ENCODE measurements at regions not wholly inside any gene's neighbourhood (a gene's known extent, or its start where the extent isn't known, plus 50 kb on each side); places are given as distances from the start of the nearest gene placed in this dataset.

- Histone ChIP-seq H3K27ac (no peak overlapping the region), H3K27me3 (peaks cover 0 to 58% (median 4%) of the 10 kb centered on the region in 3 donors), H3K4me3 (no peak overlapping the region), H3K4me1 (no peaks in the 10 kb centered on the region), H3K36me3 (no peaks in the 10 kb centered on the region), H3K9me3 (no peaks in the 10 kb centered on the region)
- no peak for TF ChIP-seq EP300 (IDR thresholded peaks at IDR 0.05)
- no peak for DNase-seq
- intact Hi-C loops (cut with DNase I; ENCODE audit: low total_unique reads): no loop called here
- WGBS, 5 donors: 91 to 96% (median 93%) methylated on average over 3 of the region's 3 CpGs
These were observed 683.9 kb downstream of the BRD1 start for GRCh38 chr22:49143812-49144211.

GRCh38 chr22:49142891-49143290 is 684.8 kb downstream of the BRD1 start:
- Histone ChIP-seq H3K9me3 (no peaks in the 10 kb centered on the region), H3K4me3 (no peak overlapping the region), H3K27me3 (peaks cover 0 to 52% (median 4%) of the 10 kb centered on the region in 3 donors), H3K27ac (no peak overlapping the region), H3K4me1 (no peaks in the 10 kb centered on the region), H3K36me3 (no peaks in the 10 kb centered on the region)
- TF ChIP-seq POLR2AphosphoS5 (IDR thresholded peaks at IDR 0.05): no peak
- no peak for TF ChIP-seq CTCF (IDR thresholded peaks at IDR 0.05)
- TF ChIP-seq EP300 (IDR thresholded peaks at IDR 0.05): no peak
- TF ChIP-seq POLR2A (IDR thresholded peaks at IDR 0.05): no peak
- 72 to 90% (median 84%) methylated on average over 6 to 9 of the region's 9 CpGs for WGBS, 5 donors
- intact Hi-C loops (cut with DNase I; ENCODE audit: low total_unique reads): no loop called here
- no peak for DNase-seq

- intact Hi-C loops (cut with DNase I; ENCODE audit: low total_unique reads): no loop called here
- Histone ChIP-seq H3K9me3 (no peaks in the 10 kb centered on the region), H3K4me3 (no peak overlapping the region), H3K27ac (no peak overlapping the region), H3K4me1 (no peaks in the 10 kb centered on the region), H3K27me3 (peaks cover 0 to 49% (median 4%) of the 10 kb centered on the region in 3 donors), H3K36me3 (no peaks in the 10 kb centered on the region)
- no peak for DNase-seq
- 85 to 96% (median 89%) methylated on average over 15 of the region's 15 CpGs for WGBS, 5 donors
- no peak for TF ChIP-seq POLR2A (IDR thresholded peaks at IDR 0.05)
- no peak for TF ChIP-seq EP300 (IDR thresholded peaks at IDR 0.05)
- TF ChIP-seq POLR2AphosphoS5 (IDR thresholded peaks at IDR 0.05): no peak
- no peak for TF ChIP-seq CTCF (IDR thresholded peaks at IDR 0.05)
These were observed 685.4 kb downstream of the BRD1 start for GRCh38 chr22:49142296-49142695.

- DNase-seq: no peak
- Histone ChIP-seq H3K9me3 (no peaks in the 10 kb centered on the region), H3K27ac (no peak overlapping the region), H3K36me3 (no peaks in the 10 kb centered on the region), H3K4me3 (no peak overlapping the region), H3K27me3 (peaks cover 0 to 48% (median 4%) of the 10 kb centered on the region in 3 donors), H3K4me1 (no peaks in the 10 kb centered on the region)
- intact Hi-C loops (cut with DNase I; ENCODE audit: low total_unique reads): no loop called here
- WGBS, 5 donors: 79 to 84% (median 81%) methylated on average over 11 of the region's 11 CpGs
- TF ChIP-seq EP300 (IDR thresholded peaks at IDR 0.05): no peak
- TF ChIP-seq CTCF (IDR thresholded peaks at IDR 0.05): no peak
- TF ChIP-seq POLR2A (IDR thresholded peaks at IDR 0.05): no peak
- no peak for TF ChIP-seq POLR2AphosphoS5 (IDR thresholded peaks at IDR 0.05)
These were observed 685.9 kb downstream of the BRD1 start for GRCh38 chr22:49141761-49142160.

- no peak for DNase-seq
- Histone ChIP-seq H3K4me3 (no peak overlapping the region), H3K4me1 (no peaks in the 10 kb centered on the region), H3K9me3 (no peaks in the 10 kb centered on the region), H3K27me3 (peaks cover 0 to 48% (median 0%) of the 10 kb centered on the region in 3 donors), H3K27ac (no peak overlapping the region), H3K36me3 (no peaks in the 10 kb centered on the region)
- TF ChIP-seq EP300 (IDR thresholded peaks at IDR 0.05) (no peak), CTCF (IDR thresholded peaks at IDR 0.05) (no peak), POLR2AphosphoS5 (IDR thresholded peaks at IDR 0.05) (no peak), POLR2A (IDR thresholded peaks at IDR 0.05) (no peak)
- intact Hi-C loops (cut with DNase I; ENCODE audit: low total_unique reads): no loop called here
- WGBS, 5 donors: 61 to 67% (median 67%) methylated on average over 21 to 24 of the region's 24 CpGs
These were observed 686.6 kb downstream of the BRD1 start for GRCh38 chr22:49140911-49141665.
